H1 (cell line): ENCODE measurements at regions not wholly inside any gene's neighbourhood (a gene's known extent, or its start where the extent isn't known, plus 50 kb on each side); places are given as distances from the start of the nearest gene placed in this dataset.

ENCODE experiments used
- BRCA1 ChIP-seq: IDR thresholded peaks from 2 replicates; pipeline ENCODE4 v1.6.1; 2012; ENCODE audit warnings: low read depth, low read length, improper control_type of control experiment
- CBX5 ChIP-seq: fragments of 300-800, 300-1000 bp; sonication (generic); IDR thresholded peaks from 2 replicates; pipeline ENCODE4 v1.7.1; 2016; ENCODE audit warnings: antibody characterized with exemption, low read length, low read depth
- GTF2F1 ChIP-seq: IDR thresholded peaks from 2 replicates; pipeline ENCODE4 v1.6.1; 2012; ENCODE audit warnings: low read depth, low read length, improper control_type of control experiment, borderline replicate concordance
- HDAC6 ChIP-seq: IDR thresholded peaks from one replicate; pipeline ENCODE4 v1.7.1; 2012; ENCODE audit warnings: low read depth, mild to moderate bottlenecking, inconsistent platforms, low read length, moderate library complexity
- NRF1 ChIP-seq: IDR thresholded peaks from 2 replicates; pipeline ENCODE4 v1.6.1; 2011; ENCODE audit warnings: mild to moderate bottlenecking, low read depth, low read length, improper control_type of control experiment
- SIRT6 ChIP-seq: IDR thresholded peaks from one replicate; pipeline ENCODE4 v1.7.1; 2012; ENCODE audit warnings: low read length, inconsistent platforms
- SUZ12 ChIP-seq: fragments of 200-600 bp; sonication (generic); IDR thresholded peaks from 2 replicates; pipeline ENCODE4 v1.6.1; 2012; ENCODE audit warnings: mild to moderate bottlenecking, inconsistent platforms, low read length, moderate library complexity, mixed read lengths
- TAF1 ChIP-seq: IDR thresholded peaks from 2 replicates; pipeline ENCODE4 v1.6.1; 2011; ENCODE audit warnings: mild to moderate bottlenecking, low read depth, low read length
- TBP ChIP-seq: IDR thresholded peaks from 2 replicates; pipeline ENCODE4 v1.6.1; 2011; ENCODE audit warnings: low read depth, low read length, improper control_type of control experiment
- YY1 ChIP-seq: IDR thresholded peaks from 2 replicates; pipeline ENCODE4 v1.6.1; 2011; ENCODE audit warnings: low read depth, mild to moderate bottlenecking, low read length

- TF ChIP-seq NRF1 (no peak), SUZ12 (no peak), TAF1 (no peak), YY1 (no peak), HDAC6 (no peak), BRCA1 (no peak), TBP (no peak), GTF2F1 (no peak), CBX5 (no peak), SIRT6 (no peak)
Measured at GRCh38 chr14:98501335-98501734, 770.7 kb downstream of the BCL11B start (continued).
